ENCODE measurements at regions not wholly inside any gene's neighbourhood (a gene's known extent, or its start where the extent isn't known, plus 50 kb on each side); places are given as distances from the start of the nearest gene placed in this dataset.

DNA sequence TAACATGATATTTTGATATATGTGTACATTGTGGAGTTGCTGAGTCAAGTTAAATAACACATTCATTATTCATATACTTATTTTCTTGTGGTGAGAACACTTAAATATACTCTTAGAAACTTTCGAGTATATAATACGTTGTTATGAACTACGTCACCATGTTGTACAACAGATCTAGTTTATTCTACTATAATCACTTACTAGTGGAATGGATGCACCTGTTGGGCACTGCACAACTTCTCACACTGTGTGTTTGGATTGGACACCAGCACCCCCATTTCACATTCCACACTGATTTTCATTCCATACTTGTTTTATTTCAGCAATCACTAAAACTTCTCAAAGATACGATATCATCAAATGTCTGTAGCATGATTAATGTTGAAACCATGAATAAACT is 407.3 kb downstream of the RPS24 start:
- POLR2A ChIA-PET, result no interaction called here
- CTCF ChIA-PET, result interaction anchor here (1.5 to 2.0 kb wide), 2 partner anchors 34 to 394 kb away, joined by 4 to 6 read pairs; no protein-coding TSS in a partner anchor

More for the DNA sequence above, 407.3 kb downstream of the RPS24 start:
- no peaks in the 10 kb centered on the region for H3K9me3 ChIP-seq
- H3K4me1 ChIP-seq (ENCODE audit: control insufficient read depth in 1 of 2, insufficient read depth in 2 of 2, low read depth in 1 of 2, low read length in 1 of 2), result peaks cover 0 to 61% of the 10 kb centered on the region in 2 experiments; a peak in 1 of 4 replicates
- H3K27me3 ChIP-seq (ENCODE audit: insufficient read depth), result no peaks in the 10 kb centered on the region
- DNase-seq, result no peak
- no peak overlapping the region for H3K4me3 ChIP-seq (ENCODE audit: low read depth in 2 of 2, low read length in 1 of 2)
- H3K27ac ChIP-seq (ENCODE audit: low read depth in 2 of 2, low read length in 1 of 2), result no peak overlapping the region; a peak in 1 of 4 replicates
- no peaks in the 10 kb centered on the region for H3K79me2 ChIP-seq (ENCODE audit: insufficient read depth)
- H2AFZ ChIP-seq (ENCODE audit: low read depth), result no peak overlapping the region
- no peaks in the 10 kb centered on the region for H3K9me2 ChIP-seq
- WGBS (ENCODE audit: low lambda C conversion rate), result 94% methylated on average over 4 of the region's 4 CpGs
- no peaks in the 10 kb centered on the region for H3F3A ChIP-seq (replicated peaks; ENCODE audit: insufficient read depth)
- no peak for TF ChIP-seq CHD2 (IDR thresholded peaks at IDR 0.05; ENCODE audit: low read length, partially characterized antibody)
- TF ChIP-seq, protein P1, sequence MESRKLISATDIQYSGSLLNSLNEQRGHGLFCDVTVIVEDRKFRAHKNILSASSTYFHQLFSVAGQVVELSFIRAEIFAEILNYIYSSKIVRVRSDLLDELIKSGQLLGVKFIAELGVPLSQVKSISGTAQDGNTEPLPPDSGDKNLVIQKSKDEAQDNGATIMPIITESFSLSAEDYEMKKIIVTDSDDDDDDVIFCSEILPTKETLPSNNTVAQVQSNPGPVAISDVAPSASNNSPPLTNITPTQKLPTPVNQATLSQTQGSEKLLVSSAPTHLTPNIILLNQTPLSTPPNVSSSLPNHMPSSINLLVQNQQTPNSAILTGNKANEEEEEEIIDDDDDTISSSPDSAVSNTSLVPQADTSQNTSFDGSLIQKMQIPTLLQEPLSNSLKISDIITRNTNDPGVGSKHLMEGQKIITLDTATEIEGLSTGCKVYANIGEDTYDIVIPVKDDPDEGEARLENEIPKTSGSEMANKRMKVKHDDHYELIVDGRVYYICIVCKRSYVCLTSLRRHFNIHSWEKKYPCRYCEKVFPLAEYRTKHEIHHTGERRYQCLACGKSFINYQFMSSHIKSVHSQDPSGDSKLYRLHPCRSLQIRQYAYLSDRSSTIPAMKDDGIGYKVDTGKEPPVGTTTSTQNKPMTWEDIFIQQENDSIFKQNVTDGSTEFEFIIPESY (IDR thresholded peaks at IDR 0.05; ENCODE audit: borderline replicate concordance, low read depth), result no peak
- TF ChIP-seq, protein P2, sequence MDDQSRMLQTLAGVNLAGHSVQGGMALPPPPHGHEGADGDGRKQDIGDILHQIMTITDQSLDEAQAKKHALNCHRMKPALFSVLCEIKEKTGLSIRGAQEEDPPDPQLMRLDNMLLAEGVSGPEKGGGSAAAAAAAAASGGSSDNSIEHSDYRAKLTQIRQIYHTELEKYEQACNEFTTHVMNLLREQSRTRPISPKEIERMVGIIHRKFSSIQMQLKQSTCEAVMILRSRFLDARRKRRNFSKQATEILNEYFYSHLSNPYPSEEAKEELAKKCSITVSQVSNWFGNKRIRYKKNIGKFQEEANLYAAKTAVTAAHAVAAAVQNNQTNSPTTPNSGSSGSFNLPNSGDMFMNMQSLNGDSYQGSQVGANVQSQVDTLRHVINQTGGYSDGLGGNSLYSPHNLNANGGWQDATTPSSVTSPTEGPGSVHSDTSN (IDR thresholded peaks at IDR 0.05), result no peak
- TF ChIP-seq NFIC (IDR thresholded peaks at IDR 0.05; ENCODE audit: borderline replicate concordance), result no peak
- TF ChIP-seq, protein P3, sequence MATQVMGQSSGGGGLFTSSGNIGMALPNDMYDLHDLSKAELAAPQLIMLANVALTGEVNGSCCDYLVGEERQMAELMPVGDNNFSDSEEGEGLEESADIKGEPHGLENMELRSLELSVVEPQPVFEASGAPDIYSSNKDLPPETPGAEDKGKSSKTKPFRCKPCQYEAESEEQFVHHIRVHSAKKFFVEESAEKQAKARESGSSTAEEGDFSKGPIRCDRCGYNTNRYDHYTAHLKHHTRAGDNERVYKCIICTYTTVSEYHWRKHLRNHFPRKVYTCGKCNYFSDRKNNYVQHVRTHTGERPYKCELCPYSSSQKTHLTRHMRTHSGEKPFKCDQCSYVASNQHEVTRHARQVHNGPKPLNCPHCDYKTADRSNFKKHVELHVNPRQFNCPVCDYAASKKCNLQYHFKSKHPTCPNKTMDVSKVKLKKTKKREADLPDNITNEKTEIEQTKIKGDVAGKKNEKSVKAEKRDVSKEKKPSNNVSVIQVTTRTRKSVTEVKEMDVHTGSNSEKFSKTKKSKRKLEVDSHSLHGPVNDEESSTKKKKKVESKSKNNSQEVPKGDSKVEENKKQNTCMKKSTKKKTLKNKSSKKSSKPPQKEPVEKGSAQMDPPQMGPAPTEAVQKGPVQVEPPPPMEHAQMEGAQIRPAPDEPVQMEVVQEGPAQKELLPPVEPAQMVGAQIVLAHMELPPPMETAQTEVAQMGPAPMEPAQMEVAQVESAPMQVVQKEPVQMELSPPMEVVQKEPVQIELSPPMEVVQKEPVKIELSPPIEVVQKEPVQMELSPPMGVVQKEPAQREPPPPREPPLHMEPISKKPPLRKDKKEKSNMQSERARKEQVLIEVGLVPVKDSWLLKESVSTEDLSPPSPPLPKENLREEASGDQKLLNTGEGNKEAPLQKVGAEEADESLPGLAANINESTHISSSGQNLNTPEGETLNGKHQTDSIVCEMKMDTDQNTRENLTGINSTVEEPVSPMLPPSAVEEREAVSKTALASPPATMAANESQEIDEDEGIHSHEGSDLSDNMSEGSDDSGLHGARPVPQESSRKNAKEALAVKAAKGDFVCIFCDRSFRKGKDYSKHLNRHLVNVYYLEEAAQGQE (IDR thresholded peaks at IDR 0.05; ENCODE audit: low read depth, low read length), result no peak
- TF ChIP-seq SMC3 (IDR thresholded peaks at IDR 0.05; ENCODE audit: low read depth, low read length), result no peak
- TF ChIP-seq, protein P4, sequence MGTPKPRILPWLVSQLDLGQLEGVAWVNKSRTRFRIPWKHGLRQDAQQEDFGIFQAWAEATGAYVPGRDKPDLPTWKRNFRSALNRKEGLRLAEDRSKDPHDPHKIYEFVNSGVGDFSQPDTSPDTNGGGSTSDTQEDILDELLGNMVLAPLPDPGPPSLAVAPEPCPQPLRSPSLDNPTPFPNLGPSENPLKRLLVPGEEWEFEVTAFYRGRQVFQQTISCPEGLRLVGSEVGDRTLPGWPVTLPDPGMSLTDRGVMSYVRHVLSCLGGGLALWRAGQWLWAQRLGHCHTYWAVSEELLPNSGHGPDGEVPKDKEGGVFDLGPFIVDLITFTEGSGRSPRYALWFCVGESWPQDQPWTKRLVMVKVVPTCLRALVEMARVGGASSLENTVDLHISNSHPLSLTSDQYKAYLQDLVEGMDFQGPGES (IDR thresholded peaks at IDR 0.05; ENCODE audit: low read depth, low read length), result no peak
- no peak for TF ChIP-seq RCOR1 (IDR thresholded peaks at IDR 0.05; ENCODE audit: low read length)
- no peak for TF ChIP-seq POLR2AphosphoS5 (IDR thresholded peaks at IDR 0.05; ENCODE audit: low read depth, low read length)
- TF ChIP-seq, protein P5, sequence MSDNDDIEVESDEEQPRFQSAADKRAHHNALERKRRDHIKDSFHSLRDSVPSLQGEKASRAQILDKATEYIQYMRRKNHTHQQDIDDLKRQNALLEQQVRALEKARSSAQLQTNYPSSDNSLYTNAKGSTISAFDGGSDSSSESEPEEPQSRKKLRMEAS (IDR thresholded peaks at IDR 0.05; ENCODE audit: low read depth), result no peak
- no peak overlapping the region for H3K4me2 ChIP-seq
- H3K36me3 ChIP-seq (replicated peaks in 1 of 2; ENCODE audit: control insufficient read depth in 1 of 2, insufficient read depth in 2 of 2, low read length in 1 of 2), result no peaks in the 10 kb centered on the region
- no peak overlapping the region for H3K9ac ChIP-seq
- no peaks in the 10 kb centered on the region for H4K20me1 ChIP-seq (ENCODE audit: insufficient read depth)
